GM12875 (cell line): ENCODE measurements at regions not wholly inside any gene's neighbourhood (a gene's known extent, or its start where the extent isn't known, plus 50 kb on each side); places are given as distances from the start of the nearest gene placed in this dataset.
"Not testable (repeated sequence)": the region's sequence is repeated elsewhere in the genome, so short reads cannot be mapped to it uniquely, and the experiment has no call there.

Source experiments
- H3K4me3 ChIP-seq: one replicate; pipeline ENCODE4 v1.5.1; 2011; ENCODE audit warnings: low read depth, low read length, control low read depth
- TF ChIP-seq, protein P1 (sequence below): IDR thresholded peaks from 2 replicates; pipeline ENCODE4 v1.5.1; 2011; ENCODE audit warnings: low read depth, mild to moderate bottlenecking, control low read depth, inconsistent platforms, low read length, moderate library complexity, borderline replicate concordance; ENCODE audit not compliant: insufficient read depth

DNA sequence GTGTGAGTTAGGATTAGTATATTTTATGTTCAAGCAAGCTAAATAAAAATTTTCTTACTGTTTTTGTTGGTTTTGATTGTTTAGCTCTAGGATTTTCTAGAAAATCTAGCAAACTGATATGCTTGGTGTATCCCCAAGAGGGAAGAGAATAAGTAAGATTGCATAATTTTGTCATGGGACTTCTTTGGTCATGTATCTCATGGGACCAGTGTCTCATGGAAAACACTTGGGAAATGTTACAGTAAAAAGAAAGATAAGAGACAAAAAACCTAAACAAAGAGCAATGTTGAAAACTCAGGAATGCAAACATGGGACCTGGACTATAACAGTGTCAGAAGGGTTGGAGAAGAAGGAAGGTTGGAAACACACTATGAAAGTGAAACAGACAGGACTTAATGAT lies 119.4 kb downstream of the TLR4 start:
- H3K4me3 ChIP-seq, result no peak overlapping the region
- TF ChIP-seq, protein P1, sequence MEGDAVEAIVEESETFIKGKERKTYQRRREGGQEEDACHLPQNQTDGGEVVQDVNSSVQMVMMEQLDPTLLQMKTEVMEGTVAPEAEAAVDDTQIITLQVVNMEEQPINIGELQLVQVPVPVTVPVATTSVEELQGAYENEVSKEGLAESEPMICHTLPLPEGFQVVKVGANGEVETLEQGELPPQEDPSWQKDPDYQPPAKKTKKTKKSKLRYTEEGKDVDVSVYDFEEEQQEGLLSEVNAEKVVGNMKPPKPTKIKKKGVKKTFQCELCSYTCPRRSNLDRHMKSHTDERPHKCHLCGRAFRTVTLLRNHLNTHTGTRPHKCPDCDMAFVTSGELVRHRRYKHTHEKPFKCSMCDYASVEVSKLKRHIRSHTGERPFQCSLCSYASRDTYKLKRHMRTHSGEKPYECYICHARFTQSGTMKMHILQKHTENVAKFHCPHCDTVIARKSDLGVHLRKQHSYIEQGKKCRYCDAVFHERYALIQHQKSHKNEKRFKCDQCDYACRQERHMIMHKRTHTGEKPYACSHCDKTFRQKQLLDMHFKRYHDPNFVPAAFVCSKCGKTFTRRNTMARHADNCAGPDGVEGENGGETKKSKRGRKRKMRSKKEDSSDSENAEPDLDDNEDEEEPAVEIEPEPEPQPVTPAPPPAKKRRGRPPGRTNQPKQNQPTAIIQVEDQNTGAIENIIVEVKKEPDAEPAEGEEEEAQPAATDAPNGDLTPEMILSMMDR, result no peak

DNA sequence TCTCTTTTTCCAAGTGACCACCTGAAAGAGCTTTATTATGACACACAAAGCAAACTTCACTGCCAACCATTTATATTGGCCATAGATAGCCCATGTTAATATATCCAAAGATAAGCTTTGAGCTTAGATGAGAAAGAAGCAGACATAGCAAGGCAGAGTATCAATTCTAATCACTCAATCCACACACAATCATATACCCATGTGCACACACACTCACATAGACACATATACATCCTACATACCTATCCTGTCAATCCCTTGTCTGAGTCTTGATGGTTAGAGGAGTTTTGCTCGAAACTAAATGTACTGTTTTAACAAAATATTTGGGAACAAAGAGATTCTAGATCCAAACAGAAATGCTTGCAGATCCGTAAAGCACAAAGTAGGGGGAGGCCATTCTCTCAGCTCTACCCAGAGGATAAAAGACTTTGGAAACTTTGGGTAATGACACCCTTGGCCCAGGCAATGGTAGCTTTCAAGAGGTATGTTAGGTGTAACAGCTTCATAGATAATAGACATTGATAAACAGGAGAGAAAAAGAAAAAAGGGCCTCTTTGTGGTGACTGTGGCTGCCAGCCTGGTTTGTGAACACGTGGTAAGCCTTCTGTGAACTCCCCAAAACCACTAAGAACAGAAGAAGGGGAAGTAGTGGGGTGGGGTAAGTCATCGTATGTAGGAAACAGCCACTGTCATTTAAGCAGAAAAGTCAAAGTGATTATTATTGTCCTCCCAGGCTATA lies 121.6 kb downstream of the TLR4 start:
- H3K4me3 ChIP-seq, result no peak overlapping the region
- TF ChIP-seq, protein P1, result no peak

DNA sequence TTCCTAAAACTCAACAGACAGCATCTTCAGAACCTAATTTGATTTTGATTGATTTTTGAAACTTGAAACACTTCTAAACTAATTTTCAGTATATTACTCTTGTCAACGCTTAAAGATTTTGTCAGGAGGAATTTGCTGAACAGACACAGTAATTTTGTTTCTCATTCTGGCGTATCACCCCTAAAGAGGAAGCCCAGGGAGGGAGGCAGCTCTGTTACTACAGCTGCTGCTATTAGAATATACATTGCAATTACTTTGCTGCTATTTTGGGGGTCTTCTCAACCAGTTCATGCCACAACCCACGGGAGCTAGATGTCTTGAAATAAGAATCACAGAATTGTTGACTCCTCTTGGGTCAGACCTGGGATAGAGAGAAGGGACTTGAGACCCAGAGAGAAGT lies 122.6 kb downstream of the TLR4 start:
- TF ChIP-seq, protein P1, result no peak
- H3K4me3 ChIP-seq, result no peak overlapping the region

DNA sequence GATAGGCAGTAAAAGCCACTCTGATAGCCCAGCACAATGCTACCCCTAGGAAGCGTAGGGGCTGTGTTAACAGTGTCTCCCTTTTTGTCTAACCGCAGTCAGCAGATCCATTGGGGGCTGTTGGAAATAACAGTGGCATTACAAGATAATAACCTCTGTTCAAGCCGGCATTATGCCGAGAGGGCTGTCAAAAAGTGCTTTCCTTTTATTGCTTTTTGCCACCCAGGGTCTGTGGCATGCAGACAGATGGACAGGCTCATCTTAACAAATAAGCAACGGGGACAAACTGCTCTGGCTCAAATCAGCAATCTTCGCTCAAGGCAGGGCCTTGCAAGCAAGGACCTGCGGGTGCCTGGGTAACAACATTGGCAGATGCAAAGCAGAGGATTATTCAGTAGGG lies 123.3 kb downstream of the TLR4 start:
- TF ChIP-seq, protein P1, result no peak
- no peak overlapping the region for H3K4me3 ChIP-seq

DNA sequence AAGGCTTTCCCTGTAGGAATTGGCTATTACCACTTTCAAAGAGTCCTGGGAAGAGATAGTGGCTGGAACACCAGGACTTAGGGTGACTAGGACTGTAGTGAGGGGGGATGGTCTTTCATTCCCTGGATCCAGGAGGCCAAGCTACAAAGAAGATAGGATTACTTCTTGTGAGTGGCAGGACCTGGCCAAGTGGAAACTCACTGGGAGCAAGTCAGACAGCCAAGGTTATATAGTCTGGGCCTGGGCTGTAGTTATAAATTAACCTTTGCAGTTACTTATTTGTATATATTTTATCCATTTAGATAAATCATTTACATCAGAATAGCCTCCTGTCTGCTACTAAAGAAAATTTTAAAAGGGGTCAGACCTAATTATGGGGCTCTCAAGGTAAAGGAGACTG lies 124.3 kb downstream of the TLR4 start:
- TF ChIP-seq, protein P1, result no peak
- no peak overlapping the region for H3K4me3 ChIP-seq

DNA sequence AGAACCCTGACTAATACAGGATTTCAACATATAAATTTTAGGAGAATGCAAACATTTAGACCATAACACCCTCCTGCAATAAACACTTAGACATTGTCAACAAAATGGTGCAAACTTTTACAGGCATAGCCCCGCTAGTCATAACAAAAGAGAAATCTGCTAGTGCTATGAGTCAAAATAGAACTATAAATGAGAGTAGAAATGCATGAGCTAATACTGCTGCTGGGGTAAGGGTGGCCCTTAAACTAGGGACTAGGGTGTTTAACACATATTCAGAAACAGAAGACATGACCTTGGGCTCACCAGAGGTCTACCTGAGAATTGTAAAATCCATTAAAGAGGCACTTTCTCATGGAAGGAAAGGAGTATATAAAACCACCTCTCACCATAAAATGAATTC lies 131.6 kb downstream of the TLR4 start:
- no peak overlapping the region for H3K4me3 ChIP-seq
- TF ChIP-seq, protein P1, result no peak

DNA sequence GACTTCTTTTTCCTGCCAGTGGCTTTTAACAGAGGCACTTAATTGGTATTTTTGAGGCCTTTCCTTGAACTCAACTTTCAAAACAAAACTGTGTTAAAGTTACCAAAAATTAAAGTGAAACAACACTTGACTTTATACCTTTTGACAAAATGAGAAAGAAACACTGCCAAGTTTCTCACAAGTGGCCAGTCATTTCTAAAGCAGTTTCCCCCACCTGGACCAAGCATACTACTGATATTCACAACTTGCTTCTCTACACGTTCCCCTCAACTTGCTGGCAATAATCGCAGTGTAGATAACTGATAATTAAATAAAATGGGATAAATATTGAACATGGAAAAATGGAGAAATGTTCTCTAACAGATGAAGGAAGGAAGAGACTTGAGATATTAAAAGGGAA lies 135.7 kb downstream of the TLR4 start:
- TF ChIP-seq, protein P1, result no peak
- no peak overlapping the region for H3K4me3 ChIP-seq

DNA sequence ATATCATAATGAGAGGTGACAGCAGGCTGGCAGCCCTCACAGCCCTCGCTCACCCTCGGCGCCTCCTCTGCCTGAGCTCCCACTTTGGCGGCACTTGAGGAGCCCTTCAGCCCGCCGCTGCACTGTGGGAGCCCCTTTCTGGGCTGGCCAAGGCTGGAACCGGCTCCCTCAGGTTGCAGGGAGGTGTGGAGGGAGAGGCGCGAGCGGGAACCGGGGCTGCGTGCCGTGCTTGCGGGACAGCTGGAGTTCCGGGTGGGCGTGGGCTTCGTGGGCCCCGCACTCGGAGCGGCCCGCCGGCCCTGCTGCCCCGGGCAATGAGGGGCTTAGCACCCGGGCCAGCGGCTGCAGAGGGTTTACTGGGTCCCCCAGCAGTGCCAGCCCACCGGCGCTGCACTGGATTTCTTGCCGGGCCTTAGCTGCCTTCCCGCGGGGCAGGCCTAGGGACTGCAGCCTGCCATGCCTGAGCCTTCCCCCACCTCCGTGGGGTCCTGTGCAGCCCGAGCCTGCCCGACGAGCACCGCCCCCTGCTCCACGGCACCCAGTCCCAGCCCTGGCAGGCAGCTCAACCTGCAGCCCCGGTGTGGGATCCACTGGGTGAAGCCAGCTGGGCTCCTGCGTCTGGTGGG lies 147.7 kb downstream of the TLR4 start:
- not testable (repeated sequence) for H3K4me3 ChIP-seq
